Karpas-422 (cell line): ENCODE measurements at regions not wholly inside any gene's neighbourhood (a gene's known extent, or its start where the extent isn't known, plus 50 kb on each side); places are given as distances from the start of the nearest gene placed in this dataset.

Source experiments
- DNase-seq: peaks from one replicate; pipeline ENCODE4 v3.0.0-alpha.2; 2015
- H2AFZ ChIP-seq: fragments of 200-600 bp; sonication (generic); 2 replicates; pipeline ENCODE4 v1.6.1; 2014; ENCODE audit warnings: antibody characterized with exemption, low read length, mixed read lengths
- H3K27ac ChIP-seq: fragments of 200-600 bp; sonication (generic); 2 replicates; pipeline ENCODE4 v1.5.1; 2014; ENCODE audit warnings: mild to moderate bottlenecking, low read length, moderate library complexity
- H3K27me3 ChIP-seq: fragments of 200-600 bp; sonication (generic); 2 replicates; pipeline ENCODE4 v1.6.1; 2014; ENCODE audit warnings: low read length, mixed read lengths
- H3K36me3 ChIP-seq: fragments of 200-600 bp; sonication (generic); 2 replicates; pipeline ENCODE4 v1.6.1; 2014; ENCODE audit warnings: low read length, mixed read lengths; ENCODE audit not compliant: insufficient read depth
- H3K4me1 ChIP-seq: fragments of 200-600 bp; sonication (generic); 2 replicates; pipeline ENCODE4 v1.6.1; 2014; ENCODE audit warnings: mild to moderate bottlenecking, low read length, mixed read lengths
- H3K4me2 ChIP-seq: fragments of 200-600 bp; sonication (generic); 2 replicates; pipeline ENCODE4 v1.6.1; 2014; ENCODE audit warnings: low read length, low read depth, mild to moderate bottlenecking; ENCODE audit not compliant: poor library complexity, severe bottlenecking
- H3K4me3 ChIP-seq: fragments of 200-600 bp; sonication (generic); 2 replicates; pipeline ENCODE4 v1.5.1; 2014; ENCODE audit warnings: mild to moderate bottlenecking, antibody characterized with exemption, low read length, mixed read lengths
- H3K79me2 ChIP-seq: fragments of 200-600 bp; sonication (generic); 2 replicates; pipeline ENCODE4 v1.6.1; 2014; ENCODE audit warnings: mild to moderate bottlenecking, low read length, mixed read lengths
- H3K9ac ChIP-seq: fragments of 200-600 bp; sonication (generic); 2 replicates; pipeline ENCODE4 v1.6.0; 2014; ENCODE audit warnings: low read length
- H3K9me2 ChIP-seq: fragments of 200-600 bp; sonication (generic), shearing (Covaris generic); replicated peaks from 2 replicates; pipeline ENCODE4 v1.6.0; 2014; ENCODE audit warnings: mild to moderate bottlenecking, low read length, moderate library complexity; ENCODE audit not compliant: insufficient read depth
- H3K9me3 ChIP-seq: fragments of 300-700, 200-600 bp; sonication (generic); 2 replicates; pipeline ENCODE4 v1.6.1; 2014; ENCODE audit warnings: low read length, mixed read lengths
- H4K20me1 ChIP-seq: fragments of 200-600 bp; sonication (generic); 2 replicates; pipeline ENCODE4 v1.6.1; 2014; ENCODE audit warnings: mild to moderate bottlenecking, antibody characterized with exemption, low read length, low read depth; ENCODE audit not compliant: insufficient read depth

- DNase-seq = no peak
- no peaks in the 10 kb centered on the region for H3K9me2 ChIP-seq
- no peaks in the 10 kb centered on the region for H3K9me3 ChIP-seq
- H2AFZ ChIP-seq = no peak overlapping the region
- H3K79me2 ChIP-seq = no peaks in the 10 kb centered on the region
- H3K9ac ChIP-seq = no peak overlapping the region
- no peaks in the 10 kb centered on the region for H3K4me1 ChIP-seq
- H4K20me1 ChIP-seq = no peaks in the 10 kb centered on the region
- H3K4me3 ChIP-seq = no peak overlapping the region
- no peak overlapping the region for H3K4me2 ChIP-seq
- H3K36me3 ChIP-seq = no peaks in the 10 kb centered on the region
- H3K27me3 ChIP-seq = no peaks in the 10 kb centered on the region
- no peak overlapping the region for H3K27ac ChIP-seq
Measured at GRCh38 chr1:218890451-218890850, 283.2 kb upstream of the LYPLAL1 start.

DNA sequence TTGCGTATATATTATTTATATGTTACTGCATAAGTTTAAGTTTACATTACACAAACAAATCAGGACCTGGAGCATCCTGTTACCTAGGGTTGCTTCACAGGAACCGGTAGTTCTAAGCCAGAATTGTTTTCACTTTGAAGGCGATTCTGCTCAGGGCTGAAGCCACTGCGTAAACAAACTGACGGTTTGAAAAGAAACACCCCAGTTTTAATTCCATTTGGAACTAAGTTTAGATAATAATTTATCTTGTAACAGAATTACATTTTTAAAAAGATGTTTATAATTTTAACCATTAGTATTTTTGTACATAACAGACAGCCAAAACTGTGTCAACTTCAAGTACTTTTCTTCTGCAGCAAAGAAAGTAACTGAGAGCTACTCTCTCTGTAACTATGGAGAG, 282.1 kb upstream of the LYPLAL1 start:
- H3K79me2 ChIP-seq = no peaks in the 10 kb centered on the region
- H3K9me3 ChIP-seq = no peaks in the 10 kb centered on the region
- H3K9ac ChIP-seq = no peak overlapping the region
- no peaks in the 10 kb centered on the region for H4K20me1 ChIP-seq
- H3K4me3 ChIP-seq = no peak overlapping the region
- H3K27ac ChIP-seq = no peak overlapping the region
- no peaks in the 10 kb centered on the region for H3K4me1 ChIP-seq
- no peaks in the 10 kb centered on the region for H3K36me3 ChIP-seq
- H2AFZ ChIP-seq = no peak overlapping the region
- DNase-seq = no peak
- no peaks in the 10 kb centered on the region for H3K9me2 ChIP-seq
- H3K27me3 ChIP-seq = no peaks in the 10 kb centered on the region
- no peak overlapping the region for H3K4me2 ChIP-seq

DNA sequence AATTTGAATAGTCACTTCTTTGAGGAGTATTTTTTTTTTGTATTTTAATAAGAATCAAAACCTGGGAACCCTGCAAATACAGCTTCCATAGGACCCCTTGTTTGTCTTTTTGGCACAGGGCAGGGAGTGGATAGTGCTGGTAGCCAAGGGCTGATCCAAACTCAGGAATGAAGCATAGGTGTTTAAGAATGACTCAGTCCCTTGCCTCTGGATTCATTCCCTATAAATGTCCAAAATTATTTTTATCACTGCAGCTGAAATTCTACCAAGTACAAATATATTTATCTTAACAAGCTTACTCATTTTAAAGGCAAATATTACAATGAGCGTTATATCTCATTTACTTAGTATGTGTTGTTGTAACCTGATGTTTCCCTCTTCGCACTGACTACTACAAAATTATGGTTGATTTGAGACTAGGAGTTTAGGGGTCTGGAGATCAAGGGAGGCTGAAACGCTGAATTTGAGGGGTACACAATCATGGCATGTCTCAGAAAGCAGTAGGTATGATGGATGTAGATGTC, 278.6 kb upstream of the LYPLAL1 start:
- Histone ChIP-seq H4K20me1 (no peaks in the 10 kb centered on the region), H2AFZ (no peak overlapping the region), H3K36me3 (no peaks in the 10 kb centered on the region), H3K4me1 (no peaks in the 10 kb centered on the region), H3K9me2 (no peaks in the 10 kb centered on the region), H3K27ac (no peak overlapping the region), H3K27me3 (no peaks in the 10 kb centered on the region), H3K9ac (no peak overlapping the region), H3K9me3 (no peaks in the 10 kb centered on the region), H3K79me2 (no peaks in the 10 kb centered on the region), H3K4me2 (no peak overlapping the region), H3K4me3 (no peak overlapping the region)
- DNase-seq = no peak

DNA sequence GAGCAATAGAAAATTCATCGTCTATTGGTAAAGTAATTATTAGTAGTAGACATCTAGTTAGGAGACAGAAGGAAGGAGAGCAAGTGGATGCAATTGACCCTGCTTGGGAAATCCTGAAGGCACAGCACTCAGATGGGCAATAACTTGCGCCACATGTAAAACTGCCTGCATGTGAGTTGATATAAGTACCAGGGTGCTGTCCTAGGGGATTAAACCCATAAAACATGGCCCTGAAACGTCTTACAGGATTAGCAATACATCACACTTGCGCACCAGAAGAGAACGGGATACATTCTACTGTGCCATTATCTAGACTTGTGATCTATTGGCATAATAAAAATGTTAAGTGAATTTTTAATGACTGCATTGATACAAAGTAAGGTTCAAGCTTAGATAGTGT, 277.5 kb upstream of the LYPLAL1 start:
- H3K36me3 ChIP-seq = no peaks in the 10 kb centered on the region
- no peaks in the 10 kb centered on the region for H3K9me3 ChIP-seq
- no peak overlapping the region for H3K4me2 ChIP-seq
- H2AFZ ChIP-seq = no peak overlapping the region
- no peaks in the 10 kb centered on the region for H4K20me1 ChIP-seq
- H3K9ac ChIP-seq = no peak overlapping the region
- H3K9me2 ChIP-seq = no peaks in the 10 kb centered on the region
- H3K27ac ChIP-seq = no peak overlapping the region
- H3K27me3 ChIP-seq = no peaks in the 10 kb centered on the region
- no peak for DNase-seq
- H3K4me1 ChIP-seq = no peaks in the 10 kb centered on the region
- H3K4me3 ChIP-seq = no peak overlapping the region
- no peaks in the 10 kb centered on the region for H3K79me2 ChIP-seq

DNA sequence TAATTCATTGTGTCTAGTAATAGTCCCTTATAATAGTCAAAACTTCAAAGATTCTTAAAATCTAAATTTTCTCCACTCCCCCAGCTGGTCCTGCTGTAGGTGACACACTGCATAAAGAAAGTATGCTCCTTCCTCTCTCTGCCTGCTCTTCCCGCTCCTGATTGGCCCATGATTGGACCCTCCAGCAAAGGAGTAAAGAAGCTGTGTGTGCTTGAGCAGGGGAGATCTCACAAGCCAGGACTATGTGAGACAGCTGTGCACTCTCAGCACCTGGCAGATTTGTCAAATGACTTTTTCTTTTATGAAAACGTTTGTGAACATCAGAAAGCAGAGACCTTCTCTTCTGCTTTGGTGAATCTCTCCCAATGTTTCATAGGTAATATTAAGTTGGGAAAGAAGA, 274.8 kb upstream of the LYPLAL1 start:
- H3K27me3 ChIP-seq = no peaks in the 10 kb centered on the region
- H3K4me2 ChIP-seq = no peak overlapping the region
- DNase-seq = no peak
- H3K9me3 ChIP-seq = no peaks in the 10 kb centered on the region
- no peaks in the 10 kb centered on the region for H3K4me1 ChIP-seq
- no peaks in the 10 kb centered on the region for H3K9me2 ChIP-seq
- H3K4me3 ChIP-seq = no peak overlapping the region
- no peak overlapping the region for H3K9ac ChIP-seq
- H4K20me1 ChIP-seq = no peaks in the 10 kb centered on the region
- no peaks in the 10 kb centered on the region for H3K36me3 ChIP-seq
- H3K27ac ChIP-seq = no peak overlapping the region
- no peaks in the 10 kb centered on the region for H3K79me2 ChIP-seq
- H2AFZ ChIP-seq = no peak overlapping the region

- no peaks in the 10 kb centered on the region for H3K36me3 ChIP-seq
- H3K27ac ChIP-seq = no peak overlapping the region
- no peaks in the 10 kb centered on the region for H3K9me2 ChIP-seq
- H3K4me1 ChIP-seq = no peaks in the 10 kb centered on the region
- no peak overlapping the region for H3K4me2 ChIP-seq
- H3K9me3 ChIP-seq = no peaks in the 10 kb centered on the region
- H3K4me3 ChIP-seq = no peak overlapping the region
- no peak overlapping the region for H3K9ac ChIP-seq
- no peak for DNase-seq
- H3K79me2 ChIP-seq = no peaks in the 10 kb centered on the region
- H4K20me1 ChIP-seq = no peaks in the 10 kb centered on the region
- H2AFZ ChIP-seq = no peak overlapping the region
- H3K27me3 ChIP-seq = no peaks in the 10 kb centered on the region
Measured at GRCh38 chr1:218900615-218901014, 273.1 kb upstream of the LYPLAL1 start.

DNA sequence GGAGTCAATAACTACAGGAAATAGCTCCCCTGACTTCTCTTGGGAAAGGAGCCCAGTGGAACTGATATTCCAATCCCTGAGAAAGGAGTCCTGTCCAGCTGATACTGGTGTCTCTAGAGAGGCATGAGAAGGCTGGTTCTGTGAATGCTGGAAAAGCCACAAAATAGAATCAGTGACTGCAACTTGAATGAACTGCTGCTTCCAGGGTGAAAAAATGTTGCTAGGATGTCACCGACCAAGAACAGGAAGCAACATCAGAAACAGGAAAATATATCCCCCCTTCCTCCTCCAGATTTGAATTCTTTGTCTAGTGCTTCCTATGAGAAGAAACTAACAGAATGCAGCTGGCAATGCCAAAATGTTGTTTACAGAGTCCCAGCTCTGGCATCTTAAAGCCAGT, 269.3 kb upstream of the LYPLAL1 start:
- Histone ChIP-seq H3K4me3 (no peak overlapping the region), H3K27ac (no peak overlapping the region), H2AFZ (no peak overlapping the region), H3K36me3 (no peaks in the 10 kb centered on the region), H3K9me3 (no peaks in the 10 kb centered on the region), H3K27me3 (no peaks in the 10 kb centered on the region), H3K79me2 (no peaks in the 10 kb centered on the region), H3K9me2 (no peaks in the 10 kb centered on the region), H3K9ac (no peak overlapping the region), H4K20me1 (no peaks in the 10 kb centered on the region), H3K4me2 (no peak overlapping the region), H3K4me1 (no peaks in the 10 kb centered on the region)
- DNase-seq = no peak

DNA sequence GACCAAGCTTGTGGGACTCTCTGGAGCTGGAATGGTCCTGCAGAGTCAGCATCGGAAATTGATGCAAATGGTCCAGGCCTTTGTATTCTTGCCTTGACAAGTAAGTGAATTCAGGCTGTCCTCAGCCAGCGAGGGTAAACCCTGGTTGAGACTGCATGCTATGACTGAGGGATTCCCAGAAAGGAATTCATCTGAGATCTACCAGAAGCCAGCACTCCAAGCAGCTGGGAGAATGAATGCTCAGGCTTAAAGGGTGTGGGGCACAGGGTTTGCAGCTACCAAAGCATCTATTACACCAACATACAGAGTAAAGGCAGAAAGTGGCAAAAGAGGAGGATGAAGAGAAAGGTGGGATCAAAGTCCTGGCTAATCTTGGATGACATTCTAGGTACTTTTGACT, 257.0 kb upstream of the LYPLAL1 start:
- Histone ChIP-seq H3K27ac (no peak overlapping the region), H3K79me2 (no peaks in the 10 kb centered on the region), H4K20me1 (no peaks in the 10 kb centered on the region), H3K4me3 (no peak overlapping the region), H2AFZ (no peak overlapping the region), H3K4me2 (no peak overlapping the region), H3K9ac (no peak overlapping the region), H3K9me2 (no peaks in the 10 kb centered on the region), H3K4me1 (no peaks in the 10 kb centered on the region), H3K27me3 (no peaks in the 10 kb centered on the region), H3K36me3 (no peaks in the 10 kb centered on the region), H3K9me3 (no peaks in the 10 kb centered on the region)
- DNase-seq = no peak

GRCh38 chr1:218917656-218918055, 256.0 kb upstream of the LYPLAL1 start:
- Histone ChIP-seq H2AFZ (no peak overlapping the region), H3K4me3 (no peak overlapping the region), H3K4me2 (no peak overlapping the region), H4K20me1 (no peaks in the 10 kb centered on the region), H3K4me1 (no peaks in the 10 kb centered on the region), H3K9me2 (no peaks in the 10 kb centered on the region), H3K9me3 (no peaks in the 10 kb centered on the region), H3K79me2 (no peaks in the 10 kb centered on the region), H3K36me3 (no peaks in the 10 kb centered on the region), H3K9ac (no peak overlapping the region), H3K27ac (no peak overlapping the region), H3K27me3 (no peaks in the 10 kb centered on the region)
- DNase-seq = no peak
